GM19193 (cell line): ENCODE measurements at regions not wholly inside any gene's neighbourhood (a gene's known extent, or its start where the extent isn't known, plus 50 kb on each side); places are given as distances from the start of the nearest gene placed in this dataset.

Experiments
- POLR2A ChIP-seq: IDR thresholded peaks from 4 replicates; pipeline ENCODE4 v1.6.1; 2011; ENCODE audit not compliant: insufficient read depth, insufficient read length; ENCODE audit errors: extremely low read depth

DNA sequence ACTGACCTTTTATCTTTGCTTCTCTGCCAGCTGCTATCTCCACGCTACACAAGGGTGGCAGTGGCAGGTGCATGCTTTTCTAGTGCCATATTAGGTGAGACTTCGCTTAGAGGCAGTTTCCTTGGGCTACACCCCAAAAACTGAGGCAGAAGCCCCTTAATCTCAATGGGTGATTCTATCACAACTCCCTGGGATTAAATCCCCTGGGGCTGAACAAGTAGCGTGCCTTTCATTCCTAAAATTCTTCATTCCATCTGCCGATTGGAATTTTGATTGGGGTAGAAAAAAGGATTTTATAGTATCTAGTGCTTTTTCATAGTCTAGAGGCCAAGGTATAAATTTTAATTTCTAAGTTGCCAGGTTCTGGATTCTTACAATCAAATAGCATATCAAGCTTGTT lies 1040.5 kb upstream of the ACVR2A start:
- no peak for TF ChIP-seq POLR2A

DNA sequence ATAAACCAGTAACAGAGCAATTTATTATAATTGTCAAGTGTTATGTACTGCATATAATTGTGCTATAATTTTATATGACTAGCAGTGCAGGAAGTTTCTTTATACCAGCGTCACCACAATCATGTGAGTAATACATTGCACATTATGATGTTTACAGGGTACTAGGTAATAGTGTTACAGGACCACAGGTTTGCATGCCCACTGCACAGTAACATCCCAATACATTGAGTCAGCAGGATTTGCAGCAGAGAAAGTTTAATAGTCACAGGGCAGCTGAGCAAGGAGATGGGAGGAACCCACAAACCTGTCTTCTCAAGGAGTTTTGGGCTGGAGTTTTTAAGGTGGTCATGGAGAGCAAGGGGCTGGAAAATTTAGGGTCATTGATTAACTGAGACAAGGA lies 1042.9 kb upstream of the ACVR2A start:
- no peak for TF ChIP-seq POLR2A

GRCh38 chr2:146786396-146786795 lies 1058.4 kb upstream of the ACVR2A start:
- no peak for TF ChIP-seq POLR2A

DNA sequence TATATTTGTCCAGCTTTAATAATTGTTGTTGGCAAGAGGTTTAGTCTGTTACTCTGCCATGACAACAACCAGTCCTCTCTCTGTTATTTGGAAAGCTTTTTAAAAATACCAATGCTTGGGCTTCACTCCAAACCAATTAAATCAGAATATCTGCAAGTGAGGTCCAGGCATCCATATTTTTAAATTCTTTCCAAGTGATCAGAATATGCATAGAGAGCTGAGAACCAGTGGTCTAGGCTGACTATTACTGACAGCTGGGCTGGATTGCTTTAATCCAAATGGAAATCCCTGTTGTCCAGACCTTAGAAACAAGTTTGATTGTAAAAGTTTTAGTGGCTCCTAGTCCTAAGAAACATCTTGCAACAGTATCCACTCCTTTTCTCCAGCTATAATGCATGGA lies 1059.7 kb upstream of the ACVR2A start:
- TF ChIP-seq POLR2A = no peak

DNA sequence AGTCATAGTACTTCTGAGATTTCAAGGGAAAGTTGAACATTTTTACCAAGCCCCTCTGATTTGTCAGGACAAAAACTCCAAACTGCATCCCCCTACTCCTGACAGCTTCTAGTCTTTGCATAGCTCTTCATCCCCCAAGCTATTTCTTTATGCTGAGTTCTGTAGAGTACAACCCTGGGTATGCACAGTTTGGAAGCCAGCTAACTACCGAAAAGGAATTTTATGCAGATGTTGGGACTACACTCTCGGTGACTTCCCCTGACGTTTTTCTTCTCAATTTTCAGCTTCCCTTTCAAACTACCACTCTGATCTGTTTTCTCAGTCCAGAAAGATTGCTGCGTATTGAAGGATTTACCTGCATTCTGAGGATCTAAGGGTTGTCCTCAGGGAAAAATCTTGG lies 1060.2 kb upstream of the ACVR2A start:
- no peak for TF ChIP-seq POLR2A

- no peak for TF ChIP-seq POLR2A
Measured at GRCh38 chr2:146777181-146777580, 1067.6 kb upstream of the ACVR2A start.

GRCh38 chr2:146776596-146776995 lies 1068.2 kb upstream of the ACVR2A start:
- no peak for TF ChIP-seq POLR2A

DNA sequence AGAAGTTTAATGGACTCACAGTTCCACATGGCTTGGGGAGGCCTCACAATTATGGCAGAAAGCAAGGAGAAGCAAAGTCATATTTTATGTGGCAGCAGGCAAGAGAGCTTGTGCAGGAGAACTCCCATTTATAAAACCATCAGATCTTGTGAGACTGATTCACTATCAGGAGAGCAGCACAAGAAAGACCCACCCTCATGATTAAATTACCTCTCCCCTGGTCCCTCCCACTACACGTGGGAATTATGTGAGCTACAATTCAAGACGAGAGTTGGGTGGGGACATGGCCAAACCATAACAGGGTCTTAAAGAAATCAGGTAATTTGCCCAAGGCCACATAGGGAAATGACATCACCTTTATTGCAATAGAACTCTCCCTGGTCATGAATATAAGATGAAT lies 1073.3 kb upstream of the ACVR2A start:
- no peak for TF ChIP-seq POLR2A

DNA sequence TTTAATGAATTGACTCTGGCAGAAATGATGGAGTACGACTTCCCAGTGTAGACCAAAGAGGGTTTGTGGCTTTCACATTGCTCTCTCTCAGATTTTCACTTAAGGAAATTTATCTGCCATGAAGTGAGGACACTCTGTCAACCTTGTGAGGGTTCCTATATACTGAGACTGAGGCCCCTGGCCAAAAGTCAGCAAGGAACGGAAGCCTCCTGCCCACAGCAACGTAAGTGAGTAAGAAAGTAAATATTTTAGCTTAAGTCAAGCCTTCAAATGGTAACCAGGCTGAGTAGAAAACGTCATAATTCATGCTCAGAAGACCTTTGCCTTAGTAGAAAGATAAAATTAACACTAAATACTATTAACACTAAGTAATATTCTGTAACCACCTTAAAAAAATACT lies 1080.5 kb upstream of the ACVR2A start:
- no peak for TF ChIP-seq POLR2A

GRCh38 chr2:146762786-146763185 lies 1082.0 kb upstream of the ACVR2A start:
- no peak for TF ChIP-seq POLR2A

- no peak for TF ChIP-seq POLR2A
Measured at GRCh38 chr2:146754606-146755005, 1090.2 kb upstream of the ACVR2A start.

- TF ChIP-seq POLR2A = no peak
Measured at GRCh38 chr2:146748046-146748445, 1096.8 kb upstream of the ACVR2A start.

DNA sequence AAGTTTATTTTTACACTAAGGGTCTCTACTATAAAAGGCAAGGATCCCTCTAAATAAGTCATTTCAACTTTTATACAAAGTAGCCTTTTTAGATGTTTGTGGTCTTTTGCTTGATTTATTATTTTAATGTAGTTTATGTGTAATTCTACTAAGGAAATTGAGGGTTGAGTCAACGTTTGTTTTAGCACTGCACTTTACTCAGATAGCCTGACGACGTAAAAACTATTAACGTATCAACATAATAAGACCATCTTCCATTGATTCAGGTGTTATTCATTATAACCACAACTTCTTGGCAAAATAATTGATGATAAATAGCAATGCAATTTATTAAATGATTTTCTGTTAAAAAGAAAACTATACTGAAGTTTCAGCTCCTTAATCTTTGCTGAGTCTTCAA lies 1103.6 kb upstream of the ACVR2A start:
- TF ChIP-seq POLR2A = no peak

- TF ChIP-seq POLR2A = no peak
Measured at GRCh38 chr2:146734821-146735190, 1110.0 kb upstream of the ACVR2A start.

- TF ChIP-seq POLR2A = no peak
Measured at GRCh38 chr2:146734042-146734820, 1110.6 kb upstream of the ACVR2A start.

DNA sequence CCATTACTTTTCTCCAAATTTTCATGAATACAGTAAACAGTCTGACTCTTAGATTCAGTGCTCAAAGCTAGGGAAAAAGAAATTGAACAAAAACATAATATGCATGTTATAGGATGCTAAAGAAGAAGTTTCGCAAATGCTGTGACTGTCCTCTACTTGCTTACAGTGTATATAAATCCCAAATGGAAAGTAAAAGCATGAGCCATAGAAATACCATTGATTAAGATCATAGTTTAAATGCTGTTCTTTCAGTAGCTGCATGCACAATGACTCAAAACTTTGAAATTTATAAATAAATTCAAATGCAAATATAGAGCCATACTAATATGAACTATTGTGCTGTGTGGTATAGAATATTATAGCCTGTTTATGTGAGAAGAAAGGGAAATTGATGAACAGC lies 1113.9 kb upstream of the ACVR2A start:
- no peak for TF ChIP-seq POLR2A

- TF ChIP-seq POLR2A = no peak
Measured at GRCh38 chr2:146721486-146721885, 1123.3 kb upstream of the ACVR2A start.
